ENCODE measurements at regions not wholly inside any gene's neighbourhood (a gene's known extent, or its start where the extent isn't known, plus 50 kb on each side); places are given as distances from the start of the nearest gene placed in this dataset.
"Not testable (repeated sequence)": the region's sequence is repeated elsewhere in the genome, so short reads cannot be mapped to it uniquely, and the experiment has no call there.

GRCh38 chr2:94622113-94622618 lies 249.1 kb upstream of the TEKT4 start:
- no peak overlapping the region for H3K4me3 ChIP-seq (replicated peaks in 1 of 2; ENCODE audit: low read depth in 2 of 2, low read length in 2 of 2)
- no peak for DNase-seq (ENCODE audit: low read depth in 2 of 2)
- no peak for TF ChIP-seq CTCF (IDR thresholded peaks at IDR 0.05; ENCODE audit: low read depth, low read length)

- not testable (repeated sequence) for DNase-seq (ENCODE audit: low read depth in 2 of 2); H3K4me3 ChIP-seq (replicated peaks in 1 of 2; ENCODE audit: low read depth in 2 of 2, low read length in 2 of 2)
These were observed 242.3 kb upstream of the TEKT4 start for GRCh38 chr2:94628953-94629352.

- not testable (repeated sequence) for DNase-seq (ENCODE audit: low read depth in 2 of 2); H3K4me3 ChIP-seq (replicated peaks in 1 of 2; ENCODE audit: low read depth in 2 of 2, low read length in 2 of 2)
These were observed 229.8 kb upstream of the TEKT4 start for GRCh38 chr2:94641397-94641796.

GRCh38 chr2:94652131-94652530 lies 219.1 kb upstream of the TEKT4 start:
- DNase-seq (ENCODE audit: low read depth in 2 of 2); H3K4me3 ChIP-seq (replicated peaks in 1 of 2; ENCODE audit: low read depth in 2 of 2, low read length in 2 of 2): not testable (repeated sequence)

- not testable (repeated sequence) for H3K4me3 ChIP-seq (replicated peaks in 1 of 2; ENCODE audit: low read depth in 2 of 2, low read length in 2 of 2); DNase-seq (ENCODE audit: low read depth in 2 of 2)
These were observed 201.4 kb upstream of the TEKT4 start for GRCh38 chr2:94669858-94670257.

- not testable (repeated sequence) for H3K4me3 ChIP-seq (replicated peaks in 1 of 2; ENCODE audit: low read depth in 2 of 2, low read length in 2 of 2); DNase-seq (ENCODE audit: low read depth in 2 of 2)
These were observed 177.0 kb upstream of the TEKT4 start for GRCh38 chr2:94694236-94694635.

DNA sequence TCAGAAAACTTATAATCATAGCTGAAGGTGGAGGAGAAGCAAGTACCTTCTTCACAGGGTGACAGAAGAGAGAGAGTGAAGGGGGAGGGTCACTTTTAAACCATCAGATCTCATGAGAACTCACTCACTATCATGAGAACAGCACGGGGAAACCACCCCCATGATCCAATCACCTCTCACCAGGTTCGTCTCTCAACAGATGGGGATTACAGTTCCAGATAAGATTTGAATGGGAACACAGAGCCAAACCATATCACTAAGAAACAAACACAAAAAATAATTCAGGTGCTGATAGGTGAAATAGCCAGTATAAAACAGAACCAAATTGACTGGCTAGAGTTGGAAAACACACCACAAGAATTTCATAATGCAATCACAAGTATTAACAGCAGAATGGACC lies 162.2 kb upstream of the TEKT4 start:
- DNase-seq (ENCODE audit: low read depth in 2 of 2); H3K4me3 ChIP-seq (replicated peaks in 1 of 2; ENCODE audit: low read depth in 2 of 2, low read length in 2 of 2): not testable (repeated sequence)

DNA sequence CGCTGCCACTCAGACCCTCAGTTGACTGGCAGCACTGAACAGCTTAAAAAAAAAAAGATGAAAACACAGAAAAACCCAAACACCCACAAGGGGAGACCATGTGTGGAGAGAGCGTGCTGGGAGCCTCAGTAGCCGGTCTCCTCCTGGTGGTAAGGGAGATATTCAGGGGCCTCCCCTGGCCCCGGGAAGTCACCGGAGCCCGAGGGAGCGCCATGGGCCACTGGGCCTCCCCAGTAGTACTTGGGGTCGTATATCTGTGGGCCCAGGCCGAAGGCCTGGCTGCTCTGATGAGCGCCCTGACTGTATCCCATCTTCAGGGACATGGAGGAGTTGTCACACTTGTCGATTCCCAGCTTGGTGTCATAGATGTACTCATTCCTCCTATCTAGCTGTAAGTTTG lies 145.7 kb upstream of the TEKT4 start:
- H3K4me3 ChIP-seq (replicated peaks in 1 of 2; ENCODE audit: low read depth in 2 of 2, low read length in 2 of 2) = no peak overlapping the region
- TF ChIP-seq CTCF (IDR thresholded peaks at IDR 0.05; ENCODE audit: low read depth, low read length) = no peak
- DNase-seq (ENCODE audit: low read depth in 2 of 2) = no peak

DNA sequence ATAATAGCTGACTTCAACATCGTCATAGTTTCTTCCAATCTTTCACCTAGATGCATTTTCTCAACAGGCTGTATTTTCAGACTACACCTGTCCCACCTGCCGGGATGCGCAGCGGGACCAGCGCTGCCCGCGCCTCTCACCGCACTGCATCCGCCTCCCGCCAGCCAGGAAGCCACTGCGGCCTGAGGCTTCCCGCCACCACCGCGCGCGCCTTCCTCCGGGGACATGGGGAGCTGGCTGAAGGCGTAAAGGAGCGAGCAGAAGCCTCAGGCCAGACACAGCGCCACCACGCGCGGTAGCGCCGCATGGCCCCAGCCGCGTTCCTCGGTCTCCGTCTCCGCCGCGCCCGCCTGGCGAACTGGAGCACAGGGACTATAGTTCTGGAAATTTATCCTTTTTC lies 135.7 kb upstream of the TEKT4 start:
- not testable (repeated sequence) for DNase-seq (ENCODE audit: low read depth in 2 of 2); H3K4me3 ChIP-seq (replicated peaks in 1 of 2; ENCODE audit: low read depth in 2 of 2, low read length in 2 of 2)

DNA sequence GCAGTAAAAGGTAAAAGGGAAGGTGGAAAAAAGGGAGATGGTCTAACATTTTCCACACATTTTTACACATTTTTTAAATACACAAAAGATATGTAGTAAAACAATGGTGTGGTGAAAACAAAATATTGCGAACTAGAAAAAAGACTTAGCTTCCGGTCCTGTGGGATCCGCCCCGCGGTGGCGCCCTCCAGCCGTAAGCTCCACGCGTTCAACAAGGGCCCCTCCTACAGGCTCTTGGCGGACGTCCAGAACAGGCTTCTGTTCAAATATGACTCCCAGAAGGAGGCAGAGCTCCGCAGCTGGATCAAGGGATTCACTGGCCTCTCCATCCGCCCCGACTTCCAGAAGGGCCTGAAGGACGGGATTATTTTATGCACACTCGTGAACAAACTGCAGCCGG lies 134.1 kb upstream of the TEKT4 start:
- not testable (repeated sequence) for DNase-seq (ENCODE audit: low read depth in 2 of 2); H3K4me3 ChIP-seq (replicated peaks in 1 of 2; ENCODE audit: low read depth in 2 of 2, low read length in 2 of 2)

DNA sequence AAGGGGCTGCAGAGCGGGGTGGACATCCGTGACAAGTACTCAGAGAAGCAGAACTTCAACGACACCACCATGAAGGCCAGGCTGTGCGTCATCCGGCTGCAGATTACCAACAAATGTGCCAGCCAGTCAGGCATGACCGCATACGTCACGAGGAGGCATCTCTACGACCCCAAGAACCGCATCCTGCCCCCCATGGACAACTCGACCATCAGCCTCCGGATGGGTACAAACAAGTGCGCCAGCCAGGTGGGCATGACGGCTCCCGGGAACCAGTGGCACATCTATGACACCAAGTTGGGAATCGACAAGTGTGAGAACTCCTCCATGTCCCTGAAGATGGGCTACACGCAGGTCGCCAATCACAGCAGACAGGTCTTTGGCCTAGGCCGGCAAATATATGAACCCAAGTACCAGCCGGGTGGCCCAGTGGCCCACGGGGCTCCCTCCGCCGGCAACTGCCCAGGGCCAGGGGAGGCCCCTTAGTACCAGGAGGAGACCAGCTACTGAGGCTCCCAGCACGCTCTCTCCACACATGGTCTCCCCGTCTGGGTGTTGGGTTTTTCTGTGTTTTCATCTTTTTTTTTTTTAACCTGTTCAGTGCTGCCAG lies 133.4 kb upstream of the TEKT4 start:
- H3K4me3 ChIP-seq (replicated peaks in 1 of 2; ENCODE audit: low read depth in 2 of 2, low read length in 2 of 2); DNase-seq (ENCODE audit: low read depth in 2 of 2): not testable (repeated sequence)

DNA sequence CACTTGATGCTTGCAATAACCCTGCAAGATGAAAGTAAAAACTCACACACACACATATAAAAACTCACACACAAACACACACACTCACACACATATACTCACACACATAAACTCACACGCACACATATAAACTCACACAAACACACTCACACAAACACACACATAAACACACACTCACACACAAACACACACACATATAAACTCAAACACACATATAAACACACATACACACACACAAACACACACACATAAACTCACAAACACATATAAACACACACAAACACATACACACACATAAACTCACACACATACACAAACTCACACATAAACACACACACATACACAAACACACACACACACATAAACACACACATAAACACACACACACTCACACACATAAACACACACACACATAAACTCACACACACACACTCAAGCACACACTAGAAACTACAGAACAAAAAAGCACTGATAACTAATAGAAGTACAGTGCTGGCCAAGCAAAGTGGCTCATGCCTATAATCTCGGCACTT lies 117.7 kb upstream of the TEKT4 start:
- no peak for TF ChIP-seq CTCF (IDR thresholded peaks at IDR 0.05; ENCODE audit: low read depth, low read length)
- no peak for DNase-seq (ENCODE audit: low read depth in 2 of 2)
- H3K4me3 ChIP-seq (replicated peaks in 1 of 2; ENCODE audit: low read depth in 2 of 2, low read length in 2 of 2) = no peak overlapping the region
